UCSD-AML1 (cell line): ENCODE measurements at regions not wholly inside any gene's neighbourhood (a gene's known extent, or its start where the extent isn't known, plus 50 kb on each side); places are given as distances from the start of the nearest gene placed in this dataset.
"Not testable (repeated sequence)": the region's sequence is repeated elsewhere in the genome, so short reads cannot be mapped to it uniquely, and the experiment has no call there.

Experiments
- DNase-seq: peaks from one replicate; lab custom pipeline; 2025; ENCODE audit not compliant: unreplicated experiment; lab: John Stamatoyannopoulos, UW

DNA sequence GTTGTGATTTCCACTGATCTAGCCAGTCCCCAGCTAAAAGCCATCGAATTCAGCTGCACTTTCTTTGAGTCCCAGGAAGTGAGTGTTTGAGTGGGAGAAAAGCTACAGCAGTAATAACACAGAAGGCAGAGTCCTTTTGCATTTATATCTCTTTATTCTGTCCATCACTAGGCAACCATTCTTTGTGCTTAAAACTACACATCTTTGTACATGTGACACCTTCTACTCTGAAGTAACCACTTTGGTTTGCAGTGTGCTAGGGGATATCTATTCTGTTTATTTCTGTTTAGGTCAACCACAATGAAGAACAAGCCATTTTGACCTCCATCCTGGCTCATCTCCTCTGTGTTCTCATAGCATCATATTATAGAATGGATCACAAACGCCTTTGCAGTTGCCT is 226.0 kb upstream of the SERP2 start:
- no peak for DNase-seq

DNA sequence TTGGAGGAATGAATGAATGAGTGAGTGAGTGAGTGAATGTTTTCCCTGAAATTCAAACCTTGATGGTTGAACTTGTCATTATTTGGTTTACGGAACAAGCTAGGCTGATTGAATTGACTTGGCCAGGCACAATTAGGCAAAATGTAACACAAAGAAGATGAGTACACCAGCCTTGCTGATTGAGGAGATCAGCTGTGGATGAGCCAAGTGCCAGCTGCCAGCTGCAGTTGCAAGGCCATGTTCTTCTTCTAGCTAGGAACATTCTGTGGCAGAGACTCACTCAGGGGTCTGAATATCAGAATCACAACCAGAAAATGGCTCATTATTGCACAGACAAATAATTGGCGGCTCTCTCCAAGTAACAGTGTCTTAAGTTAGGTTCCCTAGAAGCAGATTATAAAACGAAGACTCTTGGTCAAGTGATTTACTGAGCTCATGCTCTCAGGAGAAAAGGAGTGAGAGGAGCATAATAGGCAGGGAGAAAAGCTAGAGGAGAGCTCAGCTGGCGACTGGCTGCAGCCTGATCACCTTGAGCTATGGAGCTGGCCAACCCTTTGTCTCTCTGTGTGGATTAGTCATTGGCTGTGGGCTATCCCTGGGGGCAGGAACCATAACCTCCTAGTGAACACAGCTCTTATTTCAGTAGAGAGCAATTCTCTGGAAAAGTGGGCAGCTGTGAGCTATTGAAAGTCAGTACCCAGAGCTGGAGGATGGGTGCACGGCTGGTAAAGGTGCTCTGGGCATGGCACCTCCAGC is 225.3 kb upstream of the SERP2 start:
- DNase-seq: no peak

DNA sequence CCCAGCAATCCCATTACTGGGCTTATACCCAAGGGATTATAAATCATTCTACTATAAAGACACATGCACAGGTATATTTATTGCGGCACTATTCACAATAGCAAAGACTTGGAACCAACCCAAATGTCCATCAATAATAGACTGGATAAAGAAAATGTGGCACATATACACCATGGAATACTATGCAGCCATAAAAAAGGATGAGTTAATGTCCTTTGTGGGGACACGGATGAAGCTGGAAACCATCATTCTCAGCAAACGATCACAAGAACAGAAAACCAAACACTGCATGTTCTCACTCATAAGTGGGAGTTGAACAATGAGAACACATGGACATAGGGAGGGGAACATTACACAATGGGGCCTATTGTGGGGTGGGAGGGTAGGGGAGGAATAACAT is 224.4 kb upstream of the SERP2 start:
- DNase-seq: not testable (repeated sequence)

DNA sequence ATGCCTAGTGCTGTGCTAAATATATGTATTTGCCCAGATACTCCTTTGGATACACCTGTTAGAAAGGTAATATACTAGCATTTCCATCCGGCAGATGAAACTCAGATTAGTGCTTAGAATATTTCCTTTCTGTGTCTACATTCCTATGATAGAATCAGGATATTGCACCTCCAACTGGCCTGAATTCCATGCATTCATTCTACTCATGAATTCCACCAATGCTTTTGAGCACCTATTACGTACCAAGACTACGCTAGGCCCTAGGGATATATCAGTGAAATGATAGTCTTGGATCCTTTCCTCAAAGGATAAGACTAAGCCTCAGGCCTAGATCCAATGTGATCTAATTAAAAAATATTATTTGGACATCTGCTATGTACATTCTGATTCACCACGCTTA is 223.8 kb upstream of the SERP2 start:
- DNase-seq: no peak

DNA sequence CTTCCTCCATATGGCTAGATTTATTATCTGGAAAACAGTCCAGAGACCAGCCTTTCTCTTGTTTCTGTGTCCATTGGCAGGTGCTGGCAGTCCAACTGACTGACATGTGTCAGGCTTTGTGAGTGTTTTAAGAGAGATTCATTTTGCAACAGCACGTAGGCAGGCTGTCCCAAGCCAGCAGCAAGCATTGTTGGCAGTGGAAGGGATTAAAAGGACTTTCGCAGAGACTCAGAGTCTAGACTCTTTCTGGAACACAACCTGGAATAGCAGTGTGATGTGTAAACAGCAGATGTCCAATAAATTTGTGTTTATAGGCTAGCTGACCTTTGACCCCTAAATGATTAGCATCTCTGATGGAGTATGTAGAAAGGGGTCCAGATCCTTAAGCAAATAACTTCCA is 222.2 kb upstream of the SERP2 start:
- DNase-seq: no peak

DNA sequence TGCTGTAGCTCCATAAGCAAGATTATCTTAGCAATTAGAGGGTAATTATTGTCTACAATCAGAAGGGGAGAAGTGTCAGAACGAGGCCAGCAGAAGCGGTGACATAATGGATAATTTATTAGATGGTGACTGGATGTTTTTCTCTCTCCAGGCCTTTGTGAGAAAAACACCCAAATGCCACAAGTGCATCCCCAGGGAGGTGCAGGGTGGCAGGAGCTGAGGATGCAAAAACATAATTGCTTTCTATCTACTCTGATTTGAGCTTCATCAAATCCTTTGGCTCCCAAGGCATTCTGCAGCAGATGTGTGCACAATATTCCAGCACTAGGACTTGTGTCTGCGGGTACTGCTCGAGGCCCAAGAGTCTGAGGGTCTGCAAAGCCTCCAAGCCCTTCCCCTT is 220.1 kb upstream of the SERP2 start:
- no peak for DNase-seq

DNA sequence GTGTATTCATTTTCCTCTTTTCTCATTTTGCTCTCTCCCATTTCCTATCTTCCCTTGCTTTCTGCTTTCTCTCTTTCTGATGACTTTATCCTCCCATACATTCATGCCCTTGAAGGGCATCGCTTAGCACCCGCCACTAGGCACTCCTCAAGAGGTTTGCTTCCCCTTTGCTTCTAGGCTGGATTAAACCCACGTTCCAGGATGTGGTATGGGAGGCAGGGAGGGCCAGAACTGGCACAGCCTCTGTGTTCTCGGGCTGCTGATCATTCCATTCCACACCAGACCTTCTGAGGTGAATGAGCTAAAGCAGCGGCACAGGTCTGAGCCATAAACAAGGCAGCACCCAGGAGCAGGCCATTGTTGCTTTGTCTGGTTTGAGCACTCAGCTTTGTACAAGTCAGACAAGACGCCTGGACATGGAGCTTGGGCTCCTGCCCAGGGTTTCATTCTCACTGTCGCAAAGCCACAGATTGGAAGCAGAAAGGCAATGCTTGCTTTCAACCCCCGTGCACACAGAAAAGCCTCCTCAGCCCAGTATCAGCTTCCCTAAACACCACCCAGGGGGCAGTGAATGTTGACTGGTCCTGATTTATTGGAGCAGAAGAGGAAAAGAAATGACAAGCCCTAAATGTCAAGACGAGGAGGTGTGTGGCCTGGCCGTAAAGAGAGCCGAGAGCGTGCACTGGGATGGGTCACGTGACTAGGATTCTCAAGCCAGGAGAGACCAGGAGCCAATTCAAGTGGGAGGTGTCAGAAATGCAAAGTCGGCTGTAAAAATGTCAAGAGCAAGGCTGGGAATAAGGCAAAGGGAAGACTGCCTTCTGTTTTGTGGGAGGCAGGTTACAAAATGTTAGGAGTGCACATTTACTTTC is 218.0 kb upstream of the SERP2 start:
- peak; percentile 31 for DNase-seq

DNA sequence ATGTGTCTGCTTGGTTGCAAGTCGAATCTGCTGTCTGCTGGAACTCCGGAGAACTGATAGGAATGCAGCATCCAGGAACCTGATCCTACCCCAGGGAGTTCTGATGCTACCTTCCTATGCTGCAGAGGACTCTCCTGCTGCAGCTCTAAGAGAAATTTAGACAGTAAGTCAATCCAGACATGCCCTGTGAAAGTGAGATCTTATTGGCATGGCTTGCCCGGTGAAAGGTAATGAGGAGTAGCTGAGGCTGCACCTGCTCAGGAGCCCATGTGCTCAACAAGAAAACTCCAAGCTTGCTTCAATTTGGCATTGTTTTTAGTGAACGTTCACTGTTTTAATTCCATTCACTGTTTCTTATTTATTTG is 217.3 kb upstream of the SERP2 start:
- no peak for DNase-seq

DNA sequence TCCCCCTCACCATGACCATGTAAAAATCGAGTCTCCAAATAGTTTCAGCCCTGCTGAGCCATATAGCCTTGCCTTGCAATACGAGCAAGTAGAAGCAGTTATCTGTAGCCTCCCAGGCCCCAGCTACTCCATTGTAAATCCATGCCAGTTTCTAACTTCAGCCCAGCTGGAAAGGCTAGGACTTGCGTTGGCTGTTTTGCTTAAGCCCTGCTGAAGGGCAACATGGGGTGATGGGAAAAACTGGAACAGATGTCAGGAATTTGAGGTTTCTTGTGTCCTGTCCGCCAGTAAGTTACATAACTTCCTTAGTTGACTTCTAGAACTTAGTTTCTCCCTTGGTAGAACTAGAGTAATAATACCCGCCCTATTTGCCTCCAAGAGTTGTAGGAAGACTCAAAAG is 216.0 kb upstream of the SERP2 start:
- DNase-seq: no peak

DNA sequence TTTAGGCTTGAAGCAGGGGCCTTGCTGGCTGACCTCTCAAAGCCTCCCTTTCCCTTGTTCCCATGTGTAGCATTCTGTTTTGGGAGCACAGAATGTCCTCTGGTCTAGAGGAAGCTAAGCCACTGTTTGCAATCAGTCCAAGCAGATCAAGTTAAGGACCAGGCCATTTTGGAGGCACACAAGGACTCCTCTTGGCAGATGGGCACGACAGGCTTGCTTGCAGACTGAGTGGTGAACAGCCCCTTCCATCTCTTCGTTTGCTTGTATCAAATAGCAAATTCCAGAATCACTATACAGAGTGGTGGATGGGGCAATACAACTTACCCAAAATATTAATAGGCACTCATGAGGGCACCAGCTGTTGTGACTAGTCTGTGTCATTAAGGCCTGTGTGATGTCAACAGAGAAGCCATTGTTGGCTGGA is 215.5 kb upstream of the SERP2 start:
- DNase-seq: no peak

DNA sequence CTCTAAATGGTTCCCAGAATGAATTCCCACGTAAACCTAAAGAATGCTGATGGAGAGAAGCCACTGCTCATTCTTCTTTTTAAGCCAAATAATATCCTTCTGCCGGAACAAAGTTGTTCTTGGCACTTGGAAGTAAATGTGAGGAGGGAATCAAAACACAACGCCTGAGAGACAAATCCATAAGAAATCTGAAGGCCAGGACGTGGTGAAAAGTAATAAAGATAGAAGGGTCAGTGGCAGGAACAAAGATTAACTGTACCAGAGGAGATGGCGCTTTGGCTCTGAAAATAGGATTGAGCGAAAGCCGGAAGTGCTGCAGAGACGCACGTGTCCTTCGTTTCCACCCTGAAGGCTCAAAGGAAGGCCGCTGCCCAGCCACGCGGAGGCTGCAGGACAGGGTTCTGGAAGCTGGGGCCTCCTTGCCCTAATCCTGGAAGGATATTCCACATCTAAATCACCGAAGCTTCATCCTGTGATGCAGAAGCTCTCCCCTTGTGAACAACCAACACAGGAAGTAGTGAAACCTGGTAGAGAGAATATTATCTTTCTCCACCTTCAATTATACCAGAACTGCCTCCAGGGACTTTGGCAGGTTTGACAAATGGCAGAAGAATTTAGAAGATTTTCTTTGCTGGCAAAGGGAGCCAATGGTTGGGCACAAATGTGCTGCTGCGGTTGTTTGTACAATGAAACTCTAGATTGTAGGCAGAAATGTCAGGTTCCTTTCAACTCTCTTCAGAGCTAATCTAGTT is 214.6 kb upstream of the SERP2 start:
- DNase-seq: no peak

DNA sequence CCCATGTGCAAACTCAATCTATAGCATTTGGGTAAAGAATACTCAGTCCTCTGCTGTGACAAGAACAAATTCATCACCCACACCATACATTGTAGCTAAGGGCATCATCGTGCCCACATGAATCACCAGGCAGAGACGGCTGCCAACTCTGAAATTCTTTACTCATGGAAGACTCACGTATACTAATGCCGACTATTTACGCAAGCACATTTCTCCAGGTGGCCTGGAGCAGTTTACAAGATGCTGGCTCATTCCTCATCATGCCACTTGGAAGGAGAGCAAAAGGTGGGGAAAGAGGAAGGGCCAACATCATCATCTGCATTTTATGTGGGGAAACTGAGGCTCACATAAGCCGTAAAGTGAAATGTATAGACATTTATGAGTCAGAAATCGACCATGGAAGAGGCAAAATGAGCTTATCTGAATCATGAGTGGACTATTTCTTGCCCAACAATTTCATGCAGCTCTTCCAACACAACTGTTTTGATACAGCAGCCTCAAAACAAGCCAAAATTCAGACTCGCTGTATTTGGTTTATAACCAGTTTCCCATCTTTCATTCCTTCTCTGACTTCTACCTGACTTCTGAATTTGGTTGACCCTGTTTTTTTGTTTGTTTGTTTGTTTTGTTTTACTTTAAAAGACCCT is 213.9 kb upstream of the SERP2 start:
- DNase-seq: no peak

DNA sequence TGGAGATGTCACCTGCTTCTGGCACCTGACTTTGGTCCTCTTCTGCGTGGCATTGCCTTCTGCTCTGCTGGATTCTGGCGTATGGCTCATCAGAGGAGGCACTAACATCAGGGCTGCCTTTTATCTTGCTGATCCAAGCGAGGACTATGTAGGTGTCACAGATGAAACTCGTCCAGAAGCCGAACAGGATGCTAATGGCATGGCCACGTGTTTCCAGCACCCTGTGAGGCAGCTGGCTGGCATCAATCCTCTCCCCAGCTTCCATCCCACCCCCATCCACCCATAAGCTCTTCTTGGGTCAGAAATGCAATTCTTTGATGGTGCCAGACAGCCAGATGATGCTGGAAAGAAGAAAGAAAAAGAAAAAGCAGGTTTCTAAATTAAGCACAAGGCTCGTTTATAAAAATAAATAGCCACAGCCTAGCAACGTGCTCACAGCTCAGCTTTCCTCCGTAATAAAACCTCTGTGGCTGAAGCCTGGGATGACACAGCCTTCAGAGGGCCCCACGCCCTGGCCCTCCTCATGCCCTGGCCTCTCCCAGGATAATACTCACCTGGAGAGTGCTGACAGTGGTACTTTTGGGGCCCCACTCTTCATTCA is 212.9 kb upstream of the SERP2 start:
- DNase-seq: no peak

DNA sequence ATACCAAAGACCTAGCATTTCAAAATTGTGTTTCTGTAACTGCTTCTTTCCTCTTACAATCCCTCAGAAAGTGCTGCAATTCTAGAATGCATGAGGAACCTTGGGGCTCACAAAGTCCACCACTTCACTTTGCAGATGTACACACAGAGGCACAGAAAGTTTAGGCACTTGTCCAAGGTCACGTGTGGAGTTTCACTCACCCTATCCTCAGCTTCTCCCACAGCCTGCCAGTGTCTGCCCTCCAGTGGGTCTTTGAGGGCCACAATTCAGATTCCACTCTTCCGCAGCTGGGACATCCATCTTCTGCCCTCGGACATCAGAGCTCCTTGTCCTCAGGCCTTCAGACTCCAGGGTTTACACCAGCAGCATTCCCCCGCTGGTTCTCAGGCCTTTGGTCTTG is 210.5 kb upstream of the SERP2 start:
- no peak for DNase-seq

DNA sequence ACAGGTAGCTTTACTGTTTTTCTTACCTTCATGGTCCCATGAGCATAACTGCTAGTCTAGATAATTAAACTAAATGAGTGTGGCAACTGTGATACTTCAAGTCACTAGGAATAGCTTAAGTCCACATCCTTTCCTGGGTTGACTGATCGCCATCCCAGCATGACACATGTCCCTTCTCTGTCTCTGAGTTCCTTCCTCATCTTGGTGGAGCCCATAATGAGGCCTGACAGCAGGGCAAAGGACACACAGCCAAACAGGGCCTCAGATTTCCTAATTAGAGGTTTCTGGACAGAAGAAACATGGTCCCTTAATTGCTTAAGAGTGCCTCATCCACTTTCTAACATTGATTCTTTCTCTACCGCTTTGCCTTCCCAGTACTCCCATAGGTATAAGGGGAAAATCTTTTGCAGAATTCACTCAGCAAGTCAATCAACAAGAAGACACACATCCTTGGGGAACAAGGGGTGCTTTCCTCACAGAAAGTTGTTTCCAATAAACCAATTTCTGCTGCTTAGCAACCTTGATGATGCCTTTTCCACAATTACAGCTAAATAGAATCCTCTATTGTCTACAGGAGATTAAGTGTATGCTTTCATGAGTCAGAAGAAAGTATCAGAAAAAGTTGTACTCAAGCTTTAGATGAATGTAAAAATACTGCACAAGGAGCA is 208.3 kb upstream of the SERP2 start:
- DNase-seq: no peak

DNA sequence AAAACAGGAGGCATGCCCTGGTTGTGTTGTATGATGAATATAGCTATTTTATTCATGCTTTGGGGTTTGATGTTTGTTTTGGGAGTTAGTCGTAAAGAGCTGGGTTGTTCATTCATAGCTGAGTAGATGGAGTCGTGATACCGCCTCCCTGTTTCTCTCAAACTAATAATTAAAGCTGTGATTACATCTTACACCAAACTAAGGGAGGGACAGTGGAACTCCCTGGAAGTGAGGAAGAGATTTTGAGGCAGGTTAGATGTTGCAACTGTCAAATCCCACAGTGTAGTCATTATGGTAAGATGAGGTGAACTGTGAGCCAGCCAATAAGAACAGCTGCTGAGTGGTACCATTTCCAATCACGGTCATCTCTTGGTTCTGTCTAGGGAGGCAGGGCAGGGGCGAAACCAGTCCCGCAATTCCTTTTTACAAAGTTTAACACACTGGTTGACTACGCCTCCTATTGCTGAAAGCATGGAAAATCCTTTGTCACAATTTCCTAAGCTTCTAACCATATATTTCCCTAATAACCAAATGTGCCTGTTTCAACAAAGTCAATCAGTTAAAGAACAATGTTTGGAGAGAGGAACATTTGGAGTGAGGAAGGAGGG is 207.6 kb upstream of the SERP2 start:
- DNase-seq: no peak

DNA sequence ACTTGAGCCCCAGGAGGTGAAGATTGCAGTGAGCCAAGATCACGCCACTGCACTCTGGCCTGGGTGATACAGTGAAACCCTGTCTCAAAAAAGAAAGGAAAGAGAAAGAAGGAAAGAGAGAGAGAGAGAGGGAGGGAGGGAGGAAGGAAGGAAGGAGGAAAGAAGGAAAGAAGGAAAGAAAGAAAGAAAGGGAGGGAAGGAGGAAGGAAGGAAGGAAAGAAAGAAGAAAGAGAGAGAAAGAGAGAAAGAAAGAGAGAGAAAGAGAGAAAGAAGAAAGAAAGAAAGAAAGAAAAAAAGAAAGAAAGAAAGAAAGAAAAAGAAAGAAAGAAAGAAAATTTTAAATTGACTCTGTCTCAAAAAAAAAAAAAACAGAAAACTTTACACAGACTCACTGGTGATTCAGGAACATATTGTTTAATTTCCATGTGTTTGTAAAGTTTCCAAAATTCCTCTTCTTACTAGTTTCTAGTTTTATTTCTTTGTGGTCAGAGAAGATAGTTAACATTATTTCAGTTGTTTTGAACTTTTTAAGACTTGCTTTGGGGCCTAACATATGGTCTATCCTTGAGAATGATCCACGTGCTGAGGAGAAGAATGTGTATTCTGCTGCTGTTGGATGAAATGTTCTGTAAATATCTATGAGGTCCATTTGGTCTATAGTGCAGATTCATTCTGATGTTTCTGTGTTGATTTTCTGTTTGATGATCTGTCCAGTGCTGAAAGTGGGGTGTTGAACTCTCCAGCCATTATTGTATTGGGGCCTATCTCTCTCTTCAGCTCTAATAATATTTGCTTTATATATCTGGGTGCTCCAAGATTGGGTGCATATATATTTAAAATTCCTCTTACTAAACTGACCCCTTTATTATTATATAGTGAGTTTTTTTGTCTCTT is 204.4 kb upstream of the SERP2 start:
- DNase-seq: no peak

DNA sequence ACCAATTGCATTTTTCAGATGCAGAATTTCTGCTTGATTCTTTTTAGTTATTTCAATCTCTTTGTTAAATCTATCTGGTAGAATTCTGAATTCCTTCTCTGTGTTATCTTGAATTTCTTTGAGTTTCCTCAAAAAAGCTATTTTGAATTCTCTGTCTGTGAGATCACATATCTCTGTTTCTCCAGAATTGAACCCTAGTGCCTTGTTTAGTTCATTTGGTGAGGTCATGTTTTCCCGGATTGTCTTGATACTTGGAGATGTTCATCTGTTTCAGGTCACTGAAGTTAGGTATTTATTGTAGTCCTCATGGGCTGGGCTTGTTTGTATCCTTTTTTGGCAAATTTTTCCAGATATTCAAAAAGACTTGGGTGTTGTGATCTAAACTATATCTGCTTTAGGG is 202.9 kb upstream of the SERP2 start:
- DNase-seq: no peak

DNA sequence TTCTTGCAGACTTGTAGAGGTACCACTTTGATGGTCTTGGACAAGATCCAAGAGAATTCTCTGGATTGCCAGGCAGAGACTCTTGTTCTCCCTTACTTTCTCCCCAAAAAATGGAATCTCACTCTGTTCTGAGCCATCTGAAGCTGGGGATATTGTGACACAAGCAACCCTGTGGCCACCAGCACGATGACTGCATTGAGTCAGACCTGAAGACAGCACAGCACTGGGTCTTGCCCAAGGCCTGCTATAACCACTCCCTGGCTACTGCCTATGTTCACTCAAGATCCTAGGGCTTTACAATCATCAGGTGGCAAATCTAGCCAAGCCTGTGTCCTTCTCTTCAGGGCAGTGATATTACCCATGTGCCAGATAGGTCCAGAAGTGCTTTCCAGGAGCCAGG is 202.5 kb upstream of the SERP2 start:
- DNase-seq: no peak
